HepG2 (cell line): ENCODE measurements at regions not wholly inside any gene's neighbourhood (a gene's known extent, or its start where the extent isn't known, plus 50 kb on each side); places are given as distances from the start of the nearest gene placed in this dataset.

Experiments
- ATAC-seq: fragments of 200-7000 bp; cut with Tn5 transposase; 3 replicates; pipeline ENCODE4 v1.9.1; 2020; ENCODE audit warnings: mild to moderate bottlenecking, moderate library complexity
- BruUV-seq: library from RNA; stranded (reverse); fragments of 400-500 nt; replicated peaks from 2 replicates; lab custom pipeline; 2021; lab: Mats Ljungman, UMichigan
- CTCF ChIA-PET: fragments of 300-600 bp; formaldehyde crosslinking; extraction: SDS; loops from one replicate; lab custom pipeline; 2021; ENCODE audit warnings: low total read pairs, inconsistent platforms, low intra/inter-chr PET ratio; lab: Yijun Ruan, JAX
- POLR2A ChIA-PET: fragments of 350-600 bp; sonication (Branson Sonifier 250); formaldehyde crosslinking; loops from one replicate; lab custom pipeline; 2020; ENCODE audit warnings: antibody characterized with exemption, inconsistent platforms; lab: Yijun Ruan, JAX
- DNase-seq: peaks from one replicate; pipeline ENCODE4 v3.0.0-alpha.2; 2015; ENCODE audit warnings: low spot score
- FAIRE-seq: peaks from 3 replicates; lab custom pipeline; 2011; peaks lifted over from hg19 to GRCh38; lab: Jason Lieb, UNC
- H2AFZ ChIP-seq: one replicate; pipeline ENCODE4 v1.6.1; 2011; ENCODE audit warnings: low read length, inconsistent platforms
- H3K27ac ChIP-seq: fragments of 300-600 bp; 3 replicates; pipeline ENCODE4 v1.8.0; 2011; ENCODE audit warnings: mixed run types, mild to moderate bottlenecking, mixed read lengths, low read length, inconsistent platforms; ENCODE audit not compliant: insufficient read depth; ENCODE audit errors: extremely low read length
- H3K27me3 ChIP-seq, 2 experiments: fragments of 200-600 bp in 1 of 2; 2 replicates in 1 of 2; 3 replicates in 1 of 2; pipeline versions ENCODE4 v1.6.0 to v1.8.0; 2011; ENCODE audit warnings: low read length in 2 of 2, mild to moderate bottlenecking in 2 of 2, moderate library complexity in 2 of 2, inconsistent platforms in 1 of 2; ENCODE audit not compliant: insufficient read depth in 2 of 2, control insufficient read depth in 1 of 2
- H3K36me3 ChIP-seq, 2 experiments: fragments of 200-600 bp in 1 of 2; replicated peaks in 1 of 2; 2 replicates in 1 of 2; 3 replicates in 1 of 2; pipeline versions ENCODE4 v1.5.1 to v1.8.0; 2011; ENCODE audit warnings: low read length in 2 of 2, inconsistent platforms in 1 of 2; ENCODE audit not compliant: insufficient read depth in 2 of 2, control insufficient read depth in 1 of 2
- H3K4me1 ChIP-seq: 2 replicates; pipeline ENCODE4 v1.5.1; 2012; ENCODE audit warnings: low read length, inconsistent platforms; ENCODE audit not compliant: insufficient read depth
- H3K4me2 ChIP-seq: 2 replicates; pipeline ENCODE4 v1.6.0; 2011; ENCODE audit warnings: low read depth, low read length, inconsistent platforms
- H3K4me3 ChIP-seq, 3 experiments: fragments of 200-600 bp in 1 of 3; sonication (generic), shearing (Covaris generic) in 1 of 3; replicated peaks in 1 of 3; 2 replicates each; pipeline ENCODE4 v1.5.1; 2011 to 2016; ENCODE audit warnings: low read length in 3 of 3, inconsistent platforms in 2 of 3, low read depth in 2 of 3, mild to moderate bottlenecking in 2 of 3, control low read depth in 1 of 3, mixed read lengths in 1 of 3; ENCODE audit not compliant: insufficient read depth in 1 of 3
- H3K79me2 ChIP-seq: one replicate; pipeline ENCODE4 v1.6.1; 2011; ENCODE audit warnings: low read length, inconsistent platforms; ENCODE audit not compliant: insufficient read depth
- H3K9ac ChIP-seq: 2 replicates; pipeline ENCODE4 v1.6.0; 2011; ENCODE audit warnings: mild to moderate bottlenecking, low read depth, low read length, inconsistent platforms; ENCODE audit not compliant: insufficient read depth
- H3K9me3 ChIP-seq: 2 replicates; pipeline ENCODE4 v1.5.1; 2012; ENCODE audit warnings: mild to moderate bottlenecking, low read length
- H4K20me1 ChIP-seq: 2 replicates; pipeline ENCODE4 v1.6.0; 2011; ENCODE audit warnings: inconsistent platforms, mild to moderate bottlenecking, low read length, moderate library complexity; ENCODE audit not compliant: insufficient read depth
- ARID5B ChIP-seq: IDR thresholded peaks from 2 replicates; pipeline ENCODE4 v1.4.0; 2020; ENCODE audit warnings: mild to moderate bottlenecking, missing genetic modification reagents
- FOSL1 ChIP-seq: sonication (generic); formaldehyde crosslinking; IDR thresholded peaks from 2 replicates; pipeline ENCODE4 v1.9.0; 2021; ENCODE audit warnings: missing genetic modification reagents, borderline replicate concordance
- FOXA3 ChIP-seq: IDR thresholded peaks from 2 replicates; pipeline ENCODE4 v1.6.1; 2016; ENCODE audit warnings: missing genetic modification reagents, missing compliant biosample characterization
- RFXANK ChIP-seq: IDR thresholded peaks from 2 replicates; pipeline ENCODE4 v1.6.1; 2016
- SNAPC2 ChIP-seq: sonication (generic); formaldehyde crosslinking; IDR thresholded peaks from 2 replicates; pipeline ENCODE4 v1.8.1; 2022; ENCODE audit warnings: mild to moderate bottlenecking, missing genetic modification reagents
- U2AF1 ChIP-seq: fragments of 200-400 bp; formaldehyde crosslinking; optimal IDR thresholded peaks from 2 replicates; pipeline ENCODE3; 2017; ENCODE audit warnings: mild to moderate bottlenecking, low read depth, low read length
- ZNF275 ChIP-seq: sonication (generic); formaldehyde crosslinking; IDR thresholded peaks from 2 replicates; pipeline ENCODE4 v1.8.0; 2022; ENCODE audit warnings: missing genetic modification reagents, mild to moderate bottlenecking, inconsistent platforms, borderline replicate concordance
- ZNF512B ChIP-seq: sonication (generic); formaldehyde crosslinking; IDR thresholded peaks from 2 replicates; pipeline ENCODE4 v1.5.1; 2020; ENCODE audit warnings: missing genetic modification reagents, mild to moderate bottlenecking, borderline replicate concordance
- ZNF513 ChIP-seq: sonication (generic); formaldehyde crosslinking; conservative IDR thresholded peaks from 2 replicates; pipeline ENCODE4 v1.5.0; 2020; ENCODE audit warnings: missing genetic modification reagents
- ZNF605 ChIP-seq: sonication (generic); formaldehyde crosslinking; IDR thresholded peaks from 2 replicates; pipeline ENCODE4 v1.8.0; 2022; ENCODE audit warnings: mild to moderate bottlenecking, missing genetic modification reagents
- ZNF670 ChIP-seq: sonication (generic); formaldehyde crosslinking; IDR thresholded peaks from 2 replicates; pipeline ENCODE4 v1.8.0; 2022; ENCODE audit warnings: mild to moderate bottlenecking, missing genetic modification reagents, borderline replicate concordance
- ZNF704 ChIP-seq: sonication (generic); formaldehyde crosslinking; IDR thresholded peaks from 2 replicates; pipeline ENCODE4 v1.8.1; 2023; ENCODE audit warnings: mild to moderate bottlenecking, inconsistent platforms, moderate library complexity, missing genetic modification reagents, borderline replicate concordance
- WGBS: methylation state at CpG from one replicate; pipeline ENCODE4 v1.1.6; 2017; ENCODE audit warnings: low lambda C conversion rate; 5-methylcytosine and 5-hydroxymethylcytosine counted together
- in situ Hi-C: cut with HindIII; loops from 2 replicates; pipeline ENCODE4 v1.10.0; 2017; ENCODE audit warnings: low pct_unique_long_range_greater_than_20kb; ENCODE audit not compliant: extremely low pct_ligation_motif_present
- intact Hi-C: fragments of 100-400 bp; cut with micrococcal nuclease; formaldehyde crosslinking; loops from one replicate; pipeline ENCODE4 v1.10.0; 2022; ENCODE audit not compliant: unreplicated experiment

- TF ChIP-seq ARID5B (CRISPR knock-in tag): 0 out of 2 replicates have a peak, but pooled peaks have one; percentile 57
- TF ChIP-seq FOXA3 (CRISPR knock-in tag): peak; percentile 78
These were observed 114.6 kb upstream of the FOXQ1 start (continued) for GRCh38 chr6:1197309-1197708.

- CTCF ChIA-PET: no interaction called here
- in situ Hi-C loops: no loop called here
- TF ChIP-seq SNAPC2 (CRISPR knock-in tag): no peak
- no peak for TF ChIP-seq ZNF704
- TF ChIP-seq U2AF1: no peak
- TF ChIP-seq ZNF275 (CRISPR knock-in tag): no peak
- TF ChIP-seq ZNF670 (CRISPR knock-in tag): no peak
- no peak for TF ChIP-seq FOSL1 (CRISPR knock-in tag)
- TF ChIP-seq ZNF513 (CRISPR knock-in tag): no peak
- TF ChIP-seq ZNF605: no peak
- TF ChIP-seq ZNF512B (CRISPR knock-in tag): no peak
- no peak for TF ChIP-seq RFXANK (CRISPR knock-in tag)
These were observed 120.7 kb upstream of the FOXQ1 start for GRCh38 chr6:1191141-1191630.

More at GRCh38 chr6:1191141-1191630, 120.7 kb upstream of the FOXQ1 start:
- H2AFZ ChIP-seq: no peak overlapping the region
- H3K4me3 ChIP-seq: no peak overlapping the region
- H3K9ac ChIP-seq: no peak overlapping the region
- no peak for DNase-seq
- FAIRE-seq: no peak
- H3K27me3 ChIP-seq: no peaks in the 10 kb centered on the region
- POLR2A ChIA-PET: interaction anchor here (0.8 to 1.4 kb wide), 2 partner anchors 37 to 144 kb away, joined by 3 to 7 read pairs; no protein-coding TSS in a partner anchor
- H3K4me2 ChIP-seq: no peak overlapping the region
- H3K79me2 ChIP-seq: no peaks in the 10 kb centered on the region
- BruUV-seq: no TSS peak
- peaks cover 24% of the 10 kb centered on the region for H3K4me1 ChIP-seq
- ATAC-seq: no peak
- intact Hi-C loops: loop anchor here (2.0 kb wide), 1 partner anchor 78 kb away; no protein-coding TSS in a partner anchor
- H3K27ac ChIP-seq: no peak overlapping the region
- peaks cover 6% of the 10 kb centered on the region; the same call in 1 of the 2 replicates for H3K9me3 ChIP-seq
- H3K36me3 ChIP-seq: peaks cover 6 to 30% of the 10 kb centered on the region in 2 experiments
- H4K20me1 ChIP-seq: no peaks in the 10 kb centered on the region
- WGBS: 92% methylated on average over 11 of the region's 11 CpGs
